GM12878 (cell line): ENCODE measurements at regions not wholly inside any gene's neighbourhood (a gene's known extent, or its start where the extent isn't known, plus 50 kb on each side); places are given as distances from the start of the nearest gene placed in this dataset.

Experiments
- ATAC-seq: fragments of 200-7000 bp; cut with Tn5 transposase; 3 replicates; pipeline ENCODE4 v1.9.1; 2020; ENCODE audit warnings: mild to moderate bottlenecking, moderate library complexity
- BruUV-seq: library from RNA; stranded (reverse); fragments of 400-500 nt; replicated peaks from 2 replicates; lab custom pipeline; 2021; lab: Mats Ljungman, UMichigan
- CTCF ChIA-PET: fragments of 300-600 bp; sonication (Branson Sonifier 250); formaldehyde crosslinking; extraction: SDS; loops from one replicate; lab custom pipeline; 2021; ENCODE audit warnings: inconsistent platforms; lab: Yijun Ruan, JAX
- POLR2A ChIA-PET: fragments of 350-600 bp; formaldehyde crosslinking; extraction: SDS; loops from one replicate; lab custom pipeline; 2021; ENCODE audit warnings: inconsistent platforms; lab: Charles Lee
- RAD21 ChIA-PET: fragments of 300-600 bp; sonication (Branson Sonifier 250); formaldehyde crosslinking; loops from one replicate; lab custom pipeline; 2023; ENCODE audit warnings: antibody characterized with exemption; ENCODE audit not compliant: unreplicated experiment; lab: Charles Lee
- SMC1A ChIA-PET: fragments of 300-600 bp; sonication (Branson Sonifier 250); formaldehyde crosslinking; loops from one replicate; lab custom pipeline; 2023; ENCODE audit not compliant: unreplicated experiment, uncharacterized antibody; lab: Charles Lee
- DNase-seq: peaks from one replicate; pipeline ENCODE4 v3.0.0-alpha.2; 2011; ENCODE audit warnings: low read depth, low spot score
- FAIRE-seq: peaks from 3 replicates; lab custom pipeline; 2011; peaks lifted over from hg19 to GRCh38; lab: Jason Lieb, UNC
- H2AFZ ChIP-seq: 2 replicates; pipeline ENCODE4 v1.6.0; 2011; ENCODE audit warnings: low read depth, low read length, control low read depth; ENCODE audit not compliant: control insufficient read depth
- H3K27ac ChIP-seq: 2 replicates; pipeline ENCODE4 v1.5.1; 2011; ENCODE audit warnings: control low read depth; ENCODE audit not compliant: control insufficient read depth, insufficient read depth
- H3K27me3 ChIP-seq, 2 experiments: replicated peaks in 1 of 2; 2 replicates each; pipeline versions ENCODE4 v1.6.0 to v1.6.1; 2011; ENCODE audit warnings: low read length in 1 of 2; ENCODE audit not compliant: control insufficient read depth in 2 of 2, insufficient read depth in 2 of 2
- H3K36me3 ChIP-seq, 2 experiments: 2 replicates each; pipeline ENCODE4 v1.5.1; 2011; ENCODE audit warnings: low read length in 1 of 2; ENCODE audit not compliant: control insufficient read depth in 2 of 2, insufficient read depth in 2 of 2
- H3K4me1 ChIP-seq: 2 replicates; pipeline ENCODE4 v1.6.1; 2011; ENCODE audit warnings: mild to moderate bottlenecking, low read length, moderate library complexity, mixed read lengths; ENCODE audit not compliant: control insufficient read depth, insufficient read depth
- H3K4me2 ChIP-seq: 2 replicates; pipeline ENCODE4 v1.6.0; 2011; ENCODE audit warnings: control low read depth; ENCODE audit not compliant: control insufficient read depth, insufficient read depth
- H3K4me3 ChIP-seq: fragments of 200-600 bp; sonication (generic); 2 replicates; pipeline ENCODE4 v1.5.1; 2016
- H3K79me2 ChIP-seq: 2 replicates; pipeline ENCODE4 v1.6.0; 2011; ENCODE audit warnings: low read length; ENCODE audit not compliant: control insufficient read depth, insufficient read depth
- H3K9ac ChIP-seq: 2 replicates; pipeline ENCODE4 v1.8.0; 2011; ENCODE audit warnings: low read length, control low read depth, mixed read lengths; ENCODE audit not compliant: control insufficient read depth, insufficient read depth
- H3K9me3 ChIP-seq: replicated peaks from 3 replicates; pipeline ENCODE4 v1.5.1; 2011; ENCODE audit warnings: mild to moderate bottlenecking, low read length; ENCODE audit not compliant: control insufficient read depth, insufficient read depth
- H4K20me1 ChIP-seq: 2 replicates; pipeline ENCODE4 v1.6.0; 2011; ENCODE audit not compliant: control insufficient read depth, insufficient read depth
- BCLAF1 ChIP-seq: fragments of 450-650 bp; IDR thresholded peaks from 2 replicates; pipeline ENCODE4 v1.6.1; 2017; ENCODE audit warnings: antibody characterized with exemption, mild to moderate bottlenecking, moderate library complexity
- BMI1 ChIP-seq: fragments of 450-650 bp; IDR thresholded peaks from 2 replicates; pipeline ENCODE4 v1.6.1; 2016; ENCODE audit warnings: mild to moderate bottlenecking, moderate library complexity, borderline replicate concordance
- E4F1 ChIP-seq: fragments of 450-650 bp; IDR thresholded peaks from 2 replicates; pipeline ENCODE4 v1.6.1; 2018; ENCODE audit warnings: borderline replicate concordance, mild to moderate bottlenecking; ENCODE audit not compliant: partially characterized antibody
- IRF3 ChIP-seq: fragments of 450-650 bp; IDR thresholded peaks from 2 replicates; pipeline ENCODE4 v1.6.1; 2014; ENCODE audit warnings: mild to moderate bottlenecking
- JUNB ChIP-seq: IDR thresholded peaks from 2 replicates; pipeline ENCODE4 v1.6.1; 2016; ENCODE audit warnings: antibody characterized with exemption, mild to moderate bottlenecking
- MEF2B ChIP-seq: fragments of 450-650 bp; IDR thresholded peaks from 2 replicates; pipeline ENCODE4 v1.6.1; 2018; ENCODE audit warnings: mild to moderate bottlenecking, moderate library complexity; ENCODE audit not compliant: partially characterized antibody, poor library complexity, severe bottlenecking
- MTA3 ChIP-seq: IDR thresholded peaks from 2 replicates; pipeline ENCODE4 v1.6.1; 2012; ENCODE audit warnings: low read length, inconsistent platforms, borderline replicate concordance
- NFYA ChIP-seq: IDR thresholded peaks from 2 replicates; pipeline ENCODE4 v1.6.1; 2011; ENCODE audit warnings: low read depth, mild to moderate bottlenecking, low read length, improper control_type of control experiment, borderline replicate concordance
- NFYB ChIP-seq: IDR thresholded peaks from 2 replicates; pipeline ENCODE4 v1.6.1; 2011; ENCODE audit warnings: low read depth, mild to moderate bottlenecking, low read length, improper control_type of control experiment, moderate library complexity; ENCODE audit not compliant: insufficient read depth
- RELA ChIP-seq: fragments of 450-650 bp; IDR thresholded peaks from 2 replicates; pipeline ENCODE4 v1.8.0; 2014; ENCODE audit warnings: borderline replicate concordance; ENCODE audit not compliant: partially characterized antibody
- SREBF2 ChIP-seq: IDR thresholded peaks from 2 replicates; pipeline ENCODE4 v1.6.1; 2012; ENCODE audit warnings: mild to moderate bottlenecking, low read length
- TCF7 ChIP-seq: IDR thresholded peaks from 2 replicates; pipeline ENCODE4 v1.6.1; 2014; ENCODE audit warnings: antibody characterized with exemption, borderline replicate concordance
- WGBS: methylation state at CpG from one replicate; pipeline ENCODE4 v1.1.6; 2016; ENCODE audit warnings: low lambda C conversion rate; ENCODE audit not compliant: insufficient replicate concordance, insufficient coverage; ENCODE audit errors: missing lambda C conversion rate; 5-methylcytosine and 5-hydroxymethylcytosine counted together
- in situ Hi-C: fragments of 300-500 bp; cut with MboI; formaldehyde crosslinking; loops from 9 replicates; pipeline ENCODE4 v1.14.3; 2018; ENCODE audit warnings: mixed read lengths
- intact Hi-C: fragments of 100-400 bp; cut with micrococcal nuclease; formaldehyde crosslinking; loops from one replicate; pipeline ENCODE4 v1.14.2; 2022; ENCODE audit not compliant: unreplicated experiment

- ChIA-PET SMC1A (interaction anchor here (1.1 kb wide), 1 partner anchor 22 kb away, joined by 3 read pairs; no protein-coding TSS in a partner anchor), CTCF (no interaction called here), POLR2A (no interaction called here), RAD21 (no interaction called here)
- no peaks in the 10 kb centered on the region for H3K79me2 ChIP-seq
- H3K4me2 ChIP-seq, result no peak overlapping the region
- no peak for ATAC-seq
- H3K4me3 ChIP-seq, result no peak overlapping the region
- H3K27me3 ChIP-seq, result no peaks in the 10 kb centered on the region
- H2AFZ ChIP-seq, result no peak overlapping the region
- H3K27ac ChIP-seq, result no peak overlapping the region
- no peaks in the 10 kb centered on the region for H4K20me1 ChIP-seq
- TF ChIP-seq SREBF2 (no peak), MTA3 (no peak), BMI1 (no peak), JUNB (no peak), BCLAF1 (no peak), MEF2B (no peak), RELA (no peak), TCF7 (no peak), NFYB (no peak), NFYA (no peak), IRF3 (no peak), E4F1 (no peak)
- no peaks in the 10 kb centered on the region for H3K9me3 ChIP-seq
- H3K36me3 ChIP-seq, result no peaks in the 10 kb centered on the region
- no peak for DNase-seq
- no TSS peak for BruUV-seq
- H3K4me1 ChIP-seq, result no peaks in the 10 kb centered on the region
- FAIRE-seq, result no peak
- H3K9ac ChIP-seq, result no peak overlapping the region
- in situ Hi-C loops, result no loop called here
- intact Hi-C loops, result no loop called here
- WGBS, result 0% methylated on average over 1 of the region's 1 CpG
These were observed 392.7 kb upstream of the HTR2A start for GRCh38 chr13:47289567-47289966.
